HG02840 (cell line): ENCODE measurements at regions not wholly inside any gene's neighbourhood (a gene's known extent, or its start where the extent isn't known, plus 50 kb on each side); places are given as distances from the start of the nearest gene placed in this dataset.

ENCODE experiments used
- ATAC-seq: cut with Tn5 transposase; IDR thresholded peaks from one replicate; pipeline ENCODE4 v1.9.1; 2021; ENCODE audit warnings: mild to moderate bottlenecking, moderate library complexity, moderate number of reproducible peaks; ENCODE audit not compliant: unreplicated experiment, low FRiP score

DNA sequence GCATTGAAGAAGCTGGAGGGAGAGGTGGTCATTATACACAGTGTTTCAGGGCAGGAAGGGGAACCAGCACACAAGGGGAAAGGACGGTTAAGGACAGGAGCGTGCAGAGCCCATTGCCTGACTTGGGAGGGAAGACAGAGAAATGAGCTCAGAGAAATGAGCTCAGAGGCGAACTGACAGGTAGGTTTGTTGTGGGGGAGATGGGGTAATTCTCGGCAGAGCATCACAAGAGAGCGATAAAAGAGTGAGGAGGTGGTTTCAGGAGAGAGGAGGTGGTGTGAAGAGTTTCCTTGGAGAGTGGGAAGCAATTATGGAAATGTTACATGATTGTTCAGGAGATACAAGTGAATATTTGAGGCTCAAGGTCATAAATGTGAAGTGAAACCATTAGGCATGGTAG is 61.0 kb downstream of the MRGPRX1 start:
- no peak for ATAC-seq

DNA sequence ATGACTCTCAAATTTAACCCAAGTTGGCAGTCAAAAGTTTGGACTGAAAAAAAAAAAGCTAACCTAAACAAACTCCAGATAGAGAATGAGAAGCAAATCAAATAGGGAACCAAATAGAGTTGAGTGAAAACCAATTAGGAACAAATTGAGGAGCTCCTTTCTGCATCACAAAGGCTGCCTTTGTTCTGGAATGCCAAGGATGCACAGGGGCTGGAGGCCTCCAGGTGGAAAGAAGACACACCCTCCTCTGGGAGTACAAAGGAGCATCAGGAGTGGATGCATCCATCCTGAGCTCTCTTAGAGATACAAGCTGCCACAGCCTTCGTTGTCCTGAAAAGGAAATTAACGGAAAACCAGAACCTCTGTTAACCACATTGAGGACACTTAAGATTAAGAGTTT is 73.3 kb downstream of the MRGPRX1 start:
- ATAC-seq: no peak

DNA sequence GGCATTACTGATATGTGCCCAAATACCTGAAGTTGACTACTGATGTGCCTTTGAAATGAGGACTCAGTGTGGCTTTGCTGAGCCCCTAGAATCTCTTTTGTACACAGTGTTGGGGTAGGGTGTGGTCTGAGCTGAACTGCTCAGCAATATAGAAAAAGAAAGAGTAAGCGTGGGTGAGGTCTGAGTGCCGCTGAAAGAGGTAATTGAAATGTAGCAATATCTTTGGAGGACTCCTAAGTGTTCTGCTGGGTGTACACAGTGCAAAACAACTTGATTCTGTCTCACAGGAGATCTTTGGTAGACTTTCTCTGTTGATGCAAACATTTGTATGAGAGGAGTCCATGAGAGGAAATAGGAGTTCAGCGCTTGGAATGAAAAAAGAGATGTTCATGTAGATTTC is 73.7 kb upstream of the PTPN5 start:
- no peak for ATAC-seq

DNA sequence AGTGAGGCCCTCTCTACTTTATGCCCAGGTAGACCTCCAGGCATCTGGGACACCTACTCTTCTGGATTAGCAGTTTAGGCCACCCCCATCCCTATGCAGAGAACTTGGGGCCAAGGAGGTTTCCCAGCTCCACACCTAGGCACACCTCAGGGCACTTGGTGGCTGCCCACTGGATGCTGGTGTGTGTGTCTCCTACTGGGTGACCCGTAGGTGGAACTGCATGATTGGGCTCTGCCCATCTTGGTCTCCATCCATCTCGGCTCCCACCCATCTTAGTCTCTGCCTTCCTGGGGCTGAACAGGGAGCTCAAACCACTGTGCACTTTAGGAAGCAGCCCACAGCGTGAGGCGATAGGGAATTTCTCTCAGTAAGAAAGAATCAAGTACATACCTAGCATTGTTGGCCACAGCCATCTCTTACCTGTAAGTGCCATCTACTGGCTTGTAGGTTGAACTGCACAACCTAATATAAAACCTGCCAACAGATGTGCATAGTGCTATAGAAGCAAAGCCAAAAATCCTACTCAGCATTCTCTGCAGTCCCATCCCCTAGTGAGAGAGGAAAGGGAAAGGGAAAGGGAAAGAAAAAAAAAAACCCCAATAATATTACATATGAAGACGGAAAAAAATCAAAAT is 61.6 kb upstream of the PTPN5 start:
- peak; percentile 68 for ATAC-seq

GRCh38 chr11:18849406-18849805 is 57.8 kb upstream of the PTPN5 start:
- no peak for ATAC-seq

- no peak for ATAC-seq
Measured at GRCh38 chr11:18844753-18845367, 53.3 kb upstream of the PTPN5 start.
